ENCODE measurements at regions not wholly inside any gene's neighbourhood (a gene's known extent, or its start where the extent isn't known, plus 50 kb on each side); places are given as distances from the start of the nearest gene placed in this dataset.

GRCh38 chr16:27633221-27633620, 83.3 kb downstream of the KATNIP start:
- no peak for TF ChIP-seq CTCF (conservative IDR thresholded peaks at IDR 0.05; ENCODE audit: low read depth, low read length)
- no peak for TF ChIP-seq EZH2 (IDR thresholded peaks at IDR 0.05; ENCODE audit: borderline replicate concordance, low read depth, low read length, poor library complexity, severe bottlenecking)

Data from A673 (cell line).